T-helper 9 cell (primary cell): ENCODE measurements at regions not wholly inside any gene's neighbourhood (a gene's known extent, or its start where the extent isn't known, plus 50 kb on each side); places are given as distances from the start of the nearest gene placed in this dataset.
"Not testable (repeated sequence)": the region's sequence is repeated elsewhere in the genome, so short reads cannot be mapped to it uniquely, and the experiment has no call there.

ENCODE experiments used
- DNase-seq: peaks from one replicate; pipeline ENCODE4 v3.0.0-alpha.2; 2020

DNA sequence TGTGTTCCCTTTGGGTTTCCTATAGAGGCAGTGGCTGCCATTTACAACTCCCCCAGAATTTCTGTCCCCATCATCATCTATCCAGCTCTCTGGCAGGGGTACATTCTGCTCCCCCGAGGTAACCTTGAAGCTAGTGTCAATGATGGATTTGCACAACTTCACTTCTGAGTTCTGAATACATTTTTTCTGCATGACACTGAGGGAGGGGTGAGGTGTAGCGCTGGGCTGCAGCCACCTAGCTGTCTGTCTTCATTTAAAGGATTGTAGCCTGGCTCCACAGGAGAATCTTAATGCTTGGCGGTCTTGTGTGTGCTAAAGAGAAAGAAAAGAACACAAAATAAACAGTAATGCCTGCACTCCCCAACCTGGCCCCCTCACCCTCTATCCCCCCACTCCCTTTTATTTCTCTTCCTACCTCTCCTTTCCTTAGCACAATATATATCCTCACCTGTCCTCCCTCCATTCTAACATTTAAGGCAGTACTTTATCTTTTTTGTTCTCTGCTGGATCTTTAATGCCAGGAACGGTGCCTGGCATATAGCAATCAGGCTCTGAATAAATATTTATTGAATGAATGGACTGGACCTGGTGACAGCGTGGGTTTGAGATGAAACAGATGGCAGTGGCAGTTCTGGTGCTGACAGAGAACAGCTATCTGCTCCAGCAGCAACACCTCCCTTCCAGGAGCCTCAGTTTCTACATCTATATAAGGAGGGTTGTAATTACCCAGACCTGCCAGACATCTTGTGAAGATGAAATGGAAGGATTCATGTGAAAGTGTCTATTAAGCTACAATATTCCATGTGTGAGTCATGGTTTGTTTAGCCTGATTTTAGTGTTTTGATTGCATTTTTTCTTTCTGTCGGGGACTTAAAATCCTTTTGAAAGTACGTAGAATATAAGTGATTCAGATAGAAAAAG lies 163.5 kb upstream of the CDH11 start:
- DNase-seq, result no peak

DNA sequence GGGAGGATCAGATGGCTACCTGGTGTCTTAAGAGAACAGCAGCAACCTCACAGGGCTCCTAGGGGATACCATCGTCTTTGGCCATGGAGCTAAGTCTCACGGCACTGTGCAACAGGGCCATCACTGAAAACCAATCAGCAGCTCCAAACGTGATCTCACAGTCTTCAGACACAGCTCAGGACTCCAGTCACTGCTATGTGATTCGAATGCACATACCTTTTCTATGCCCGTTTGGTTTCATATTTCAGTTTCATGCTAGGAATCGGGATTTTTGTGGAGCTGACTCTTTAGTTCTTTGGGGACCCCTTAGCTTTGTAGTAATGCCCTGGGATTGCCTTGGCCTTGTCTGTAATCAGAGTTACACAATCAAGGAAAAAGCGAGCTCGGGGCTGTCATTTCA lies 162.8 kb upstream of the CDH11 start:
- DNase-seq, result no peak

DNA sequence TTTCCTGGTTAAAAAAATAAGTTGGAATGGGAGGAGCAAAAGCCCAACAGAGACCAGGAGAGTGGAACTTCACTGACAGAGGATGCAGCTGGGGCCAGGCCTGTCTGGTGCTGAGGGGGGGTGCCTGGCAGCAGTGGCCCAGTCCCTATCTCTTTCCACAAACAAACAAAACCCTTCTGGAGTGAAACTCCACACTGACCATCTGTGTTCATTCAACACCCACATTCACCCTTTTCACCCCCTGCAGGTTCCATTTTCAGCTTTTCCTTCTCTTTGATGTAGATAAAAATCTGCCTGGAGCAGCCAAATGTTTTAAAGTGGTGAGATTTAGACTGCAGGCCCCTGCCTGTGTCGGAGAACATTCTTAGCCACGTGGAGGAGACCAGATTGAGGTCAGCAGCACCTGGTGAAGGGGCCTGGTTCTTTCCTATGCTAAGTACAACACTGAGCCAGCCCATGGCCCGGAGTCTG lies 161.4 kb upstream of the CDH11 start:
- no peak for DNase-seq

DNA sequence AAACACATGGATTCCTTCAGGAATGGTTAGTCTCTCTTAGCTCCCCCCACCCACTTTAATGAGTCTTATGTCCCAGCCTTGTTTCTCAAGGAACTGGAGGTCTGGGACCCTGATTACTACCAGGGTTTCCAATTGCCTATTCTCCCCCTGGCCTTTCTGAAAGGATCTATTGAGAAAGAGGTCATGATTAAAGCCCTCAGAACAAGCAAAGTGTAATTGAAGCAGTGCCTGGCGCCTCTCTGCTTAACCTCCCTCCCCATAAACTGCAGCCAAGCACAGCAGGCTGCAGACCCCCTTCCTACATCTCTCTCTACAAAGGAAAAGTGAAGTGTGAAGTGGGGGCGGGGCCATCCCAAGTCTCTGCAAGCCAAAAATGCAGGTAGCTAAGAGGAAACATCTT lies 159.7 kb upstream of the CDH11 start:
- DNase-seq, result no peak

DNA sequence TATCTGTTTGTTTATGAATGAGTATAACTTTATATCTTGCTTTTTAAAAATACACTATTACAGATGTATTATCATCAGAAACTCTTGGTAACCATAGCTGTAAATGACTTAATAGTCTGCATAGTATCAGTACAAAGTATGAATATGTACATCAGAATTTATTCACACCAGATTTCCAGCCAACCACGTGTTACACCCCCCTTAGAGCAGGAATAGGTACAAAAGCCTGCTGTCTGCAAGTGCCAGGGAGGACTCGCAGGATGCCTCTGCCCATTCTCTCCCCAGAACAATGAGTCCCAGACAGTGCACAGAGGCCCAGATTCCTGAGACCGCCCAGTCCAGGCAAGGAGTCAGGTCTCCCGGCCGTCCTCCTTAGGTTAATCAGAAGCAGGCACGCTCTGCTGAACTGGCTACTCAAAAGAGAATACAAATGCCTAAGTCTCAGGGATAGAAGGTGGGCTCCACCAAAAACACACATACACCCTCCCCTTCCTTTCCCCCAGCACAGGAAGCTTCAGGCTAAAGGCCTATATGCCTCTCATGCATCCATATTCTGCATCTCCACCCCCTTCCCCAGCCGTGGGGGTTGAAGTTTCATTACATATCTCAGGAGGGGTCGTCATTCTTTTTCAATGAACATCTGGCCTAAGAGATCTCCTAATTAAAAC lies 159.1 kb upstream of the CDH11 start:
- no peak for DNase-seq

DNA sequence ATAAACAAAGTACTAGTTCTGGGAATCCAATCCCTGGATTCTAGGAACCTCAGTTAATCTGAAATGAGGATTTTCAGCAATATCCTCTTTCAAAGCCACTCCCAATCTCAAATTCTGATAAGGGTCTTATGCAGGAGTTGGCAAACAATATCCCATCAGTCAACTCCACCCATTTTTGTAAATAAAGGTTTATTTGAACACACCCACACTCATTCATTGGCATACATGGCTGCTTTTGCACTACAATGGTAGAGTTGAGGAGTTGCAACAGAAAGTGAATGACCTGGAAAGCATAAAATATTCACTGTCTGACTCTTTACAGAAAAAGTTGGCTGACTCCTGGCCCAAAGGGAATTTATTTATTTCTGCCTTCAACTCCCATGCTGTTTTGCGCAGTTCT lies 157.7 kb upstream of the CDH11 start:
- DNase-seq, result no peak

DNA sequence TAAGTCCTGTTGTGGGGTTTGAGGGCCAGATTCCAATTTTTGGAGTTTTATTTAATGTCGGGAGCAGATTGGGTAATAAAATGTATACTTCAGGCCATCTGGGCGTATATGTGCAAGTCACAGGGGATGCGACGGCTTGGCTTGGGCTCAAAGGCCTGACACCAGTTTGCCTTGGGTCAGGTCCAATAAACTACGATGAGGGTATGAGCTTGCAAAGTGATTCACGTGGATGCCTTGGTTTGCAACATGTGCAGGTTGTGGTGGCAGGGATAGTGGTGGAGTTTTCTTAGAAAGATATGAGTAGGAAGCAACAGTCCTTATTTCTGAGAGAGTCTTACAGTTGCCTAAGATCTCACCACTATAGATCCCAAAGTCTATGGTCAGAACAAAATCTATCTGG lies 157.0 kb upstream of the CDH11 start:
- DNase-seq, result no peak

DNA sequence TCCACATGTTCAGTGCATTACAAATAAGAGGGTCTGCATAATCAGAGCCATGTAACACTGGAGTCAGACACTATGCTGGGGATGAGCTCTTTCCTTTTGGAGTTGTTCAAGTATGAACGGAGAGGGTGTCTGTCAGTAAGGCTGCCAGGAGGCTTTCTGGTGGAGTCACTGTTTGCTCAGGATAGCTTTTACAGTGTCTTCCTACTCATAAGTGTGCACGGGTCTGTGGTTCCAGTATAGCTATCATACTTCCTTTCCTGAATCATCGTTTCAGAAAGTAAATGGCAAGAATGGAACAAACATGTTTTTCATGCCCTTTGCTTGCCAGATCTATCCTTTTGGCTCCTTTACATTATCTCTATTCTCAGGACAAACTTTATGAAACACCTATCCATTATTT lies 152.7 kb upstream of the CDH11 start:
- no peak for DNase-seq

DNA sequence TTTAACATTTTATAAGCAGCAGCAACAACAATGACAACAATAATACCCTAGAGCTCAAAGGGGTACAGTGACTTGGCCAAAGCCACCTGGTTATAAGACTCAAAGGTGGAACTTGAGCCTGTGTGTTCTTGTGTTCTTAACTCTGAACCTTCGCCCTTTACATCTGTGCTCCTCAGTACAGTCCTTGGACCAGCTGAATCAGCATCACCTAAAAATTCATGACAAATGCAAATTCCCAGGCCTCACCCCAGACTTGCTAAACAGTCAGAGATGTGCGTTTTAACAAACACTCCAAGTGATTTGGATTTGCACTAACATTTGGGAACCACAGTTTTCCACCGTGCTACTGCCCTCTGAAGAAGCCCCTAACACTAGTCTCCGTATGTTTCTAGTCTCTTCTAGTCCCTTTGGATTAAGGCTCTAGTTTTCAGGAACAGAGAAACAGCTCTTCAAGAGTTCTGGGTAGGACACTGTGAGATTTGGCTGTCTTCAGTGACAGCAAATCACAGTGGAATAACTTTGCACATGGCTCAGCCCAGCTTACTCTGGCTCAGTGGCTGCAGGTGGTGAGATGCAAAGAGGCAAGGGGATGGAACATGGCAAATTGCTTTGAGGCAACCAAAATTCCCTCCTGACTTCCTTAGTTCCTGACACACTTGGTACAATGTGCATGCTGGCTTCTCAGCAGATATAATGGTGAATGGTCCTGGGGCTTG lies 151.0 kb upstream of the CDH11 start:
- DNase-seq, result no peak

DNA sequence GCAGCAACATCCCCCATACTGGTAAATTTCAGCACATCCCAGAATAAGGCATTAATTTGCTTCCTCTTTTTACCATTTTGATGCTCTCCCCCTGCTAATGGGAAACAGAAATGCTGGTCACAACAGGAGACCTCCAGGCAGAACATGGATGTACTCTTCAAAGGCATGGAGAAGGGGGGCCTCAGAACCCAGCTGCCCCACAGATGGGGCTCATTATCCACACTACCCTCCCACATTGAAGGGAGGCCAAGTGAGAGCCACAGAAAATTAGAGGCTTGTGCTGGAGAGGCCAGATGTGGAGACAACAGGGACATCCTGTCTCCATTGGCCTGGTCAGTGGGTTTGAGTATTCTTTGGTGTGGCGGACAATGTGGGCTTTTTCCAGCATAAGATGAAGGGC lies 150.1 kb upstream of the CDH11 start:
- DNase-seq, result no peak

DNA sequence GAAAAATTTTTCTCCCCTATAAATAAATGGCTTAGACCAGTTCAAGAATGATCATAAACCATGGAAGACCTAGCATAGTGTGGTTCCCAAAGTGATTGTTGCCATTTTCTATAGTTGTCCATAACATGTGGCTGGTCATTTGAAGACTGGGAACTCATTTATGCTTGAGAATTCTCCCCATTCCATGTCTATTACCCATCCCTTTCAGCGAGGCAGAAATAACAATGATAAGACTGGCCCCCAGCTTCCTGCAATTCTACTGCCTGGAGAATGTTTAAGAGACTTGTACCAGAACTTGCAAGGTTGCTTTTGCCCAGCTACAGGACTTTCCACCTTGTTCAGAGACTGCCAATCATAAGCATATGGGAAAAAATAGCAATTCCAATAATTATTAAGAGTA lies 146.5 kb upstream of the CDH11 start:
- no peak for DNase-seq

DNA sequence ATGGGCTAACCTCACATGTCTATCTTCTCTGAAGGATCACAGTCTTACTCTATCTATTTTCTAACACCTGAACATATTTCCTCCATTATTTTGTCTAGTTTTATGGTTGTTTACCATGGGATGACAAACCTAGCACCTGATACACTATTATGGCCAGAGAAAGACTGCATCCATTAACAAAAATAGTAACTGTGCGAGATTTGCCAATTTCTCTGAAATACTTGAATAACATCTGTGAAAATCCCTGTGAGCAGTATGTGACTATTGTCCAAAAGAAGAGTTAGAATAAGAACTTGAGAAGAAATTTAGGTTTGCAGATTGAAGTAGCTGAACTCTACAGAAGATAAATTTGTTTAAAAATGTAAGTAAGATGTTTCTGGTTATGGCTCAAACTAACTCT lies 142.0 kb upstream of the CDH11 start:
- DNase-seq, result no peak

DNA sequence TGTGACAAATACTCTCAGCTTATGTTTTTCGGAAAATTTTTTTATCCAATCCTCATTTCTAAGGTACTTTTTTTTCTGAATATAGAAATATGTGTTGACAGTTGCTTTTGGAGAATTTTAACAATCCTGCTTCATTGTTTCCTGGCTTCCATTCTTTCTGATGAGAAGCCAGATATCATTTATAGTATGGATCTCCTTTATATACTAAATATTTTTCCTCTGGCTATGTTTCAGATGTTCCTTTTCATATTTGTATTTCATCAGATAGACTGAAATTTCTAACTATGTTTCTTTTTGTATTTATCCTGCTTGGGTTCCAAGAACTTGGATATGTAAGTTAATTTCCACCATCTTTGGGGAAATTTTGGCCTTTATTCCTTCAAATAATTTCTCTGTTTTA lies 138.9 kb upstream of the CDH11 start:
- DNase-seq, result no peak

DNA sequence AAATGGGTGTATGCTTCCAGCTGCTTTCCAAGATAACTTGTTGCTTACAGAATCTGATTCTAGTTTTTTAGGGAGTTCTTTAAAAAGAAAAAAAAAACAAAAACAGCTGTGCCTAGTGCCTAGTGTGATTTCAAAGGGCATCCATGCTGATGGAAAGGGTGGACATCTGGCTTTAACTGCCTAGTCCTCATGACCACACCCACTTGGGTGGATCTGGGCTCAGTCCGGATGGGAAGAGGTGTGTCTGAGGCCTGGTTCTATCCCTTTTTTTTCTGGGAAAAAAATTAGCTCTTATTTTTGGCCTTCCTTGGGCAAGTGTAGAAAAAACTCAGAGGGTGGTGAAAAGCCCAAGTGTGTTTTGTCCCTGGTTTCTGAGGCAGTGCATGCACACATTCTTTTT lies 132.3 kb upstream of the CDH11 start:
- no peak for DNase-seq

DNA sequence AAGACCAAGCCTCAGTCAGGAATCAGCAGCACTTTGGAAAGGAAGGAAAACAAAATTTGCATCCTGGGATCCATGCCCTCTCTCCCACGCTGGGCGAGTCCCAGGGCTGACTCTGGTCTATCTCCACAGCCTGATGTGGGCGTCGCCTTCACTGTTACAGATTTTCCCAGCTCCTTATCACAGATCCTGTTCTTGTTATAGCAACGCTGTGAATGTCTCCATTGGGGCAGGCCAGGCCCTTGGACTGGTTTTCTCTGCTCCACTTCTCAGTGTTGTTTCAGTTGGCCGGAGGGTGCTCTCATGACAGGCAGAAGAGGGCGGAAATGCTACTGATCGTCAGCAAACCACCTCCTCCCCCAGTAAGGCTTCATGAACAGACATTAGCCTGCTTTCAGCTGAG lies 127.9 kb upstream of the CDH11 start:
- no peak for DNase-seq

DNA sequence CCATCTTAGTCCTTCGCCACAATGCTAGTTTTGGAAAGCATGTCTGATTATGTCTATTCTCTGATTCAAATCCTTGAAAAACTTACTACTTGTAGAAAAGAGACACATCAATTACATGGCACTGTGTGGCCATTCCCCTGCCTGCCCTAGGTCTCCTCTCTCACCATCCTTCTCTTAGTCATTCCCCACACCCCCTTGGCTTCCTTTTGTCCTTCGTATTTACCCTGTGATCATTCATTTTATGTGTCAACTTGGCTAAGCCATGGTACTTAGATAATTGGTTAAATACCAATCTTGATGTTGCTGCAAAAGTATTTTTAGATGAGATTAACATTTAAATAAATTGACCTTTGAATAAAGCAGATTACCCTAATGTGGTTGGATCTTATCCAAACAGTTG lies 122.9 kb upstream of the CDH11 start:
- no peak for DNase-seq

DNA sequence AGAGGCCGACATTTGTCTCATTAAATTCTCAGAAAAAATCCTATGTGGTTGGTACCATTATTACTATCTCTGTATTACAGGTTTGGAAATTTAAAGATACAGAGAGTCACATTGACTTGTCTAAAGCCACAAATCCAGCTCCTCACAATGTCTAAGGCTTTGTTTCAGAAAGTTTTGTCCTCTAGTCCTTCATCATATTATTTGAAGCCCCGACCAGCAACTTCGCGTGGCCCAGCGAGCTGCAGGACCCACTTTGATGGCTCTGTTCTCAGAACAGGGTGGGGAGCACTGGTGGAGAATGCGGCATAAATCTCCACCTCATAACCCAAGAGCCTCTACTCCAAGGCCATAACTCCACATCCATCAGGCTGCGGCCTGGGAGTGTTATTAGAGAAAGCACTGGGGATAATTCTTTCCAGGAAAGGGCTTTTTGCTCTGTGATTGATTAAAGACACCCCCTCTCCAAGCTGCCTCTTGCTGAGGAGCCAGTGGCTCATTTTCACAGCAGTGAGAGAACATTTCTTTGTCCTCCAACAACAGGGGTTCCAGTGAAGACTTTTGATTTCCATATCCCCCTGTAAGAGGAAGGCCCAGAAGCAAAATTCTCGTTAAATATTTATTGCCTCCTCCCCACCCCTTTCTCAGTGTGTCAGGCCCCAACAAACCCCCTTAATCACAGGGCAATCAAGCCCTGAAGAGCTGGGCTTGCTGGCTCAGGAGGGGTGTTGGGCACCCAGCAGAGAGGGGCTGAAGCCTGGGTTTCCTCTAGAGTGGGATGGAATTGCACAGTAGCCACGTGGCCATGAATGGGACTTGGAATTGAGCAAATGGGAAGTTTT lies 113.7 kb upstream of the CDH11 start:
- DNase-seq, result no peak

DNA sequence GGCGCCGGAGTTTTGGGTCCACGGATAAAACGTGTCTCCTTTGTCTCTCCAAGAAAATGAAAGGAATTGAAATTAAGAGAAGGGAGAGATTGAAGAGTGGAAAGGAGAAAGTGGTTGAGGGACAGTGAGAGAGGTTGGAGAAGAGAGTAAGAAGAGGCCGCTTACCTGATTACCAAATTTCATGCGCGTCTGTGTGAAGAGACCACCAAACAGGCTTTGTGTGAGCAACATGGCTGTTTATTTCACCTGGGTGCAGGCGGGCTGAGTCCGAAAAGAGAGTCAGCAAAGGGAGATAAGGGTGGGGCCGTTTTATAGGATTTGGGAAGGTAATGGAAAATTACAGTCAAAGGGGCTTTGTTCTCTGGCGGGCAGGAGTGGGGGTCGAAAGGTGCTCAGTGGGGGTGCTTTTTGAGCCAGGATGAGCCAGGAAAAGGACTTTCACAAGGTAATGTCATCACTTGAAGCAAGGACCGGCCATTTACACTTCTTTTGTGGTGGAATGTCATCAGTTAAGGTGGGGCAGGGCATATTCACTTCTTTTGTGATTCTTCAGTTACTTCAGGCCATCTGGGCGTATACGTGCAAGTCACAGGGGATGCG lies 113.0 kb upstream of the CDH11 start:
- DNase-seq, result not testable (repeated sequence)

DNA sequence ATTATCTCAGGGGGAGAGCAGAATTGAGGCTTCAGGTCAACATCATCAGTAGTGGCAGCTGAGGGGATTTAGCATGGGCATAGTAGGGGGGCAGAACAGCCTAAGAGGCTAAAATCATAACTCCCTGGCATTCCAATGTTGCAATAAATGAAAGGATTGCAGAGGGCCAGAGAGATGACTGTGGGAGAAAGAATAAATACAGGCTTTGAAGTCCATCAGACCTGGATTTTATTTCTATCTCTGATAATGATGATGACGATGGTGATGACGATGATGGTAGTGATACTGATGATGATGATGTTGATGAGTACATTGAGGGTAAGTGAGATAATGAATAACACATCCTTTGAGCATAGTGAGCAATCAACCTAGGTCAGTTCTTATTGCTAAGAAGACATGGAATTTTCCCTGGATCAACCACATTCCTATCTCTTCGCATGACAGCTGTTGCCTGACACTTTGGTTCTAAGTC lies 107.4 kb upstream of the CDH11 start:
- DNase-seq, result no peak

DNA sequence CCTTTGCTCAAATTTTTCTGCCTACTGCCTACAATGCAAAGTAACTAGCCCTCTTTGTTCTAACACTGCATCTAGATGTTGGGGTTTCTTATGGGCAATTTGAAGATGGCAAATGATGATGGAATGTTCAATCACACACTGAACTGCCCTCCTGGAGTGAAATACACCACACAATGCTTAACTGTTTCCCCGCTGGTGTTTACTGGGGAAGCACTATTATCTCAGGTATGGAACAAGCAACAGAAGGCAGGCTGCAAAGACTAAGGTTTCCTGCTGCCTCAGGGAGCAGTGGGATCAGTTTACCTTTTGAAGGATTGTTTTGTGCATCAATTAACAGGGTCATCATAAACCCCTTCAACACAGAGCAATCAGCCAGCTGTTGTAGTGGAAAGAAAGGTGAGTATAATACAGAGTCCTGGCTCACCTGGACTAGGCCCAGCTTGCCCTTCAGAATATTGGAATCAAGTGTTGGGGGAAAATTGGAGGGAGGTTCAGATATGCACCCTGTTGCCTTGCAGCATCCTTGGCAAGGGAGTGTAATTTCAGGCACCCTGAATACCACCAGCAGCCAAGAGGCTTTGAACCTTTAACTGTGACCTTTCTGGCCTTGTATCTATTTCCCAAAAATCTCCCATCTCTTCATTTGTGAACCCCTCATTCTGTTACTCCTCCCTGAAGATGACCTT lies 105.4 kb upstream of the CDH11 start:
- DNase-seq, result no peak

DNA sequence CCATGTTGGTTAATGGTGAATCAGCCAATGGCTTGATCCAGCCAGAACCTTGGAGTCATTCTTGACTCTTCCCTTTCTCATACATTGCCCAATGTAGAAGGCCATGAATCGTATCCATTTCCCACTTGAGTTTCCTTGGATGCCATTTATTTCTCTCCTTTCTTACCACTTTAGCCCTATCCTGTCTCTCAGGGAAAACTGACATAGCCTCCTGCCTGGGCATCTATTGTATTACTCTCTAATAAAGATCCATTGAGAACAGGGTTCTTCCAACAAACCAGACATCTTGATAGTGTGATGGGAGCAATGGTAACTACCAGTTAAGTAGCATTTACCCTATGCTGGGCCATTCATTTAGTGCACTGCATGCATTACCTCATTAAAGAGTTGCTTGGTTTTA lies 104.2 kb upstream of the CDH11 start:
- DNase-seq, result no peak

DNA sequence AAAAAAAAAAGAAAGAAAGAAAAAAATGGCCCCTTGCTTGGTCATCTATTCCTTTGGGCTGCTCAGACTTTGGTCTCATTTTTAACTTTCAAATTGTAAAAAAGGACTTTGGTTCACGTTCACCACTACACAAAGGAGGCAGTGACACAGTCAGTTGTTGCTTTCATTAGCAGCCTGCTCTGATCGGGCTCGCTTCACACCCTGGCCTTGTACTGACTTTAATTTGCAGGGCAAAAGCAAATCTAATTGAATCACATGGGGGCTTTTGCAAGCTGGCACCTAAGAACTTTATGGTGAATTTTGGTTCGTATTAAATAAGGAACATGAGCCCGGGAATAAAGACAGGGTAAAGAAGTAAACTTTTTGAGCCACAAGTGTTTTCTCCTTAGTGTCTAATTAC lies 103.6 kb upstream of the CDH11 start:
- no peak for DNase-seq
